Thyroid gland (tissue), 4 donors: ENCODE measurements at regions not wholly inside any gene's neighbourhood (a gene's known extent, or its start where the extent isn't known, plus 50 kb on each side); places are given as distances from the start of the nearest gene placed in this dataset.

Experiments
- DNase-seq, 2 donors: peaks; one replicate each; pipeline ENCODE4 v3.0.0-alpha.2; 2019
- H3K27ac ChIP-seq, 3 donors: fragments of 200-600 bp; sonication (generic); 1 replicate in 2 of 3; 2 replicates in 1 of 3; pipeline ENCODE4 v1.5.1; 2016 to 2019; ENCODE audit warnings: mild to moderate bottlenecking in 1 of 3, moderate library complexity in 1 of 3
- H3K27me3 ChIP-seq: fragments of 200-600 bp; sonication (generic); one replicate; pipeline ENCODE4 v1.5.1; 2019
- H3K36me3 ChIP-seq, 2 donors: fragments of 200-600 bp; sonication (generic); one replicate each; pipeline ENCODE4 v1.5.1; 2016 to 2019
- H3K4me1 ChIP-seq, 2 donors: fragments of 200-600 bp; sonication (generic); one replicate each; pipeline ENCODE4 v1.5.1; 2017 to 2019
- H3K4me3 ChIP-seq, 3 donors: fragments of 200-600 bp; sonication (generic); replicated peaks in 1 of 3; 1 replicate in 2 of 3; 2 replicates in 1 of 3; pipeline ENCODE4 v1.5.1; 2016; ENCODE audit warnings: mild to moderate bottlenecking in 1 of 3
- H3K9me3 ChIP-seq: fragments of 200-600 bp; sonication (generic); one replicate; pipeline ENCODE4 v1.5.1; 2017
- POLR2A ChIP-seq, 2 donors: fragments of 450-650 bp; IDR thresholded peaks; one replicate each; pipeline ENCODE4 v1.6.1; 2017; ENCODE audit warnings: antibody characterized with exemption in 2 of 2, mild to moderate bottlenecking in 2 of 2, moderate library complexity in 1 of 2
- WGBS, 2 donors: methylation state at CpG; one replicate each; pipeline ENCODE4 v1.1.5; 2017; 5-methylcytosine and 5-hydroxymethylcytosine counted together
- intact Hi-C: fragments of 100-400 bp; cut with DNase I; formaldehyde crosslinking; loops from one replicate; pipeline ENCODE4 v1.15.1; 2023
- TF ChIP-seq, protein P1 (sequence below), 6 experiments: fragments of 200-600 bp in 3 of 6; fragments of 450-650 bp in 3 of 6; sonication (generic) in 3 of 6; IDR thresholded peaks; one replicate each; pipeline ENCODE4 v1.5.1; 2016 to 2019; ENCODE audit warnings: antibody characterized with exemption in 6 of 6, mild to moderate bottlenecking in 2 of 6, inconsistent platforms in 1 of 6, moderate library complexity in 1 of 6

DNA sequence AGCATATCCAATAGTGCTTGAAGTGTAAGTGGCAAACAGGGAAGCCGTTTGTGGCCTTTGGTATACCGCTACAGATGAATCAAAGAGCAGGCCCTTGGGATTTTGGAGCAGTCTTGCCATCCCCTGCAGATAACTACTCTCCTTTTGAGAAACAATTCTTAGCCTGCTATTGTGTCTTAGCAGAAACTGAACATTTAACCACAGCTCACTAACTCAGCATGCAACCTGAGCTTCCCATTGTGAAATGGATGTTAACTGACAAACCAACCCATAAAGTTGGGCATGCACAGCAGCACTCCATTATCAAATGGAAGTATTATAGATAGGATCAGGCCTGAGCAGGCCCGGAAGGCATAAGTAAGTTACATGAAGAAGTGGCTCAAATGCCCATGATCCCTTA is 315.3 kb upstream of the PTGER4 start:
- Histone ChIP-seq H3K36me3 (no peaks in the 10 kb centered on the region), H3K27me3 (no peaks in the 10 kb centered on the region), H3K9me3 (no peaks in the 10 kb centered on the region), H3K4me1 (no peaks in the 10 kb centered on the region), H3K4me3 (no peak overlapping the region), H3K27ac (no peak overlapping the region)
- TF ChIP-seq POLR2A (IDR thresholded peaks at IDR 0.05): no peak
- TF ChIP-seq, protein P1, sequence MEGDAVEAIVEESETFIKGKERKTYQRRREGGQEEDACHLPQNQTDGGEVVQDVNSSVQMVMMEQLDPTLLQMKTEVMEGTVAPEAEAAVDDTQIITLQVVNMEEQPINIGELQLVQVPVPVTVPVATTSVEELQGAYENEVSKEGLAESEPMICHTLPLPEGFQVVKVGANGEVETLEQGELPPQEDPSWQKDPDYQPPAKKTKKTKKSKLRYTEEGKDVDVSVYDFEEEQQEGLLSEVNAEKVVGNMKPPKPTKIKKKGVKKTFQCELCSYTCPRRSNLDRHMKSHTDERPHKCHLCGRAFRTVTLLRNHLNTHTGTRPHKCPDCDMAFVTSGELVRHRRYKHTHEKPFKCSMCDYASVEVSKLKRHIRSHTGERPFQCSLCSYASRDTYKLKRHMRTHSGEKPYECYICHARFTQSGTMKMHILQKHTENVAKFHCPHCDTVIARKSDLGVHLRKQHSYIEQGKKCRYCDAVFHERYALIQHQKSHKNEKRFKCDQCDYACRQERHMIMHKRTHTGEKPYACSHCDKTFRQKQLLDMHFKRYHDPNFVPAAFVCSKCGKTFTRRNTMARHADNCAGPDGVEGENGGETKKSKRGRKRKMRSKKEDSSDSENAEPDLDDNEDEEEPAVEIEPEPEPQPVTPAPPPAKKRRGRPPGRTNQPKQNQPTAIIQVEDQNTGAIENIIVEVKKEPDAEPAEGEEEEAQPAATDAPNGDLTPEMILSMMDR (IDR thresholded peaks at IDR 0.05): no peak
- 89 to 91% methylated on average over 3 of the region's 3 CpGs for WGBS, 2 donors
- intact Hi-C loops: no loop called here
- DNase-seq: no peak

DNA sequence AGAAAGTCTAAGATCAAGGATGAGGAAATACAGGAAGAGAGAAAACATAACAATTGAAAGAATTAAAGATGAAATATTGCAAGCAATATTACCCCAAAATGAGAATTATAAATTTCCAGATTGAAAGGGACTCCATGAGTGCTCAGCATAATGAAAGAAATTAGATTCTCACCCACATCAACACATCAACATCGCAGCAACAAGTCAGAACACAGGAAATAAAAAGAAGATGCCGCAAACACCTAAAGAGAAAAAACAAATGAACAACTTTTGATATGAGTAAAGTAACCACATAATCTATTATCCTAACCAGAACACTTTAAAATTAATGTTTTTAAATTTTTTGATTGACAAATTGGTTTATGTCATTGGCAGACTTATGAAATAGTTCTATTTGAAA is 318.3 kb upstream of the PTGER4 start:
- no peak for DNase-seq
- intact Hi-C loops: no loop called here
- 87 to 96% methylated on average over 2 of the region's 2 CpGs for WGBS, 2 donors
- TF ChIP-seq POLR2A (IDR thresholded peaks at IDR 0.05): no peak
- TF ChIP-seq, protein P1 (IDR thresholded peaks at IDR 0.05): no peak
- no peak overlapping the region for H3K27ac ChIP-seq
- no peaks in the 10 kb centered on the region for H3K9me3 ChIP-seq
- H3K27me3 ChIP-seq: no peaks in the 10 kb centered on the region
- H3K4me1 ChIP-seq: no peaks in the 10 kb centered on the region
- no peak overlapping the region for H3K4me3 ChIP-seq
- no peaks in the 10 kb centered on the region for H3K36me3 ChIP-seq

DNA sequence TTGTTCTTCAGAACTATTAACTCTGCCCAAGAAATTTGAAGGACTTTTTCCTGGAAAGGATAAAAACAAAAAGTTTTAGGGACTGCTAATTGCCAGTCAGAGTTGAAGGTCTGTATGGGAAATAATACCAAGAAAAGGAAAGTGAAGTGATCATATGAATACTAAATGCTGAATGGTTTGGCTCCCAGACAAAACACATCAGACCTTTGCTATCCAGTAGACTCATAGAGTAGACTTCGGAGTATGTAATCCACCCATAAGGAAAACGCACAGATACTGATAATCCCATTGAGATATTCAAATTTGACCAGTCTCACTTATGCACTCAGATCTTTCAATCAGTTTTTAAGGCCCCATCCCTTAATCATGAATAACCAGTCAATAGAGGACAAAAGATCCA is 319.0 kb upstream of the PTGER4 start:
- Histone ChIP-seq H3K4me3 (no peak overlapping the region), H3K27ac (no peak overlapping the region), H3K27me3 (no peaks in the 10 kb centered on the region), H3K4me1 (no peaks in the 10 kb centered on the region), H3K9me3 (no peaks in the 10 kb centered on the region), H3K36me3 (no peaks in the 10 kb centered on the region)
- intact Hi-C loops: no loop called here
- WGBS, 2 donors: 68 to 91% methylated on average over 2 of the region's 2 CpGs
- DNase-seq: no peak
- TF ChIP-seq, protein P1 (IDR thresholded peaks at IDR 0.05): no peak
- no peak for TF ChIP-seq POLR2A (IDR thresholded peaks at IDR 0.05)

DNA sequence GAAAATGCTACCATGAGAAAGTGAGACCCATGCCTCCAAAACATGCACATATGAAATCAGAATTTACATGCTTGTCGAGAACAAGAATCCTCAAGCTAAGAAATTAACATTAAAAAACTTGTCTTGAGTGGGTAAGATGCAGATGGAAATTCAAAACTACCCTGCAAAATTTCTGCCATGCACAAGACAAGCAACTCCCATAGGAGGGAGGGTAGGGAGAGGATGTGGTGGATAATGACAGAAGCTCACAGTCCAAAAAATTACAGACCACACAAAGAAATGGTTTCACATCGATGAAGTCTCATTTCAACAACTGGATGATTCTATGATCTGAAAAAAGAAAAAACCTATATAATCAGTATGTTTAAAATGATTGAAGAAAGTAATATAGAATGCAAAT is 319.9 kb upstream of the PTGER4 start:
- Histone ChIP-seq H3K27me3 (no peaks in the 10 kb centered on the region), H3K27ac (no peak overlapping the region), H3K9me3 (no peaks in the 10 kb centered on the region), H3K4me3 (no peak overlapping the region), H3K4me1 (no peaks in the 10 kb centered on the region), H3K36me3 (no peaks in the 10 kb centered on the region)
- intact Hi-C loops: no loop called here
- WGBS, 2 donors: 90 to 92% methylated on average over 2 of the region's 2 CpGs
- no peak for DNase-seq
- TF ChIP-seq, protein P1 (IDR thresholded peaks at IDR 0.05): no peak
- no peak for TF ChIP-seq POLR2A (IDR thresholded peaks at IDR 0.05)

DNA sequence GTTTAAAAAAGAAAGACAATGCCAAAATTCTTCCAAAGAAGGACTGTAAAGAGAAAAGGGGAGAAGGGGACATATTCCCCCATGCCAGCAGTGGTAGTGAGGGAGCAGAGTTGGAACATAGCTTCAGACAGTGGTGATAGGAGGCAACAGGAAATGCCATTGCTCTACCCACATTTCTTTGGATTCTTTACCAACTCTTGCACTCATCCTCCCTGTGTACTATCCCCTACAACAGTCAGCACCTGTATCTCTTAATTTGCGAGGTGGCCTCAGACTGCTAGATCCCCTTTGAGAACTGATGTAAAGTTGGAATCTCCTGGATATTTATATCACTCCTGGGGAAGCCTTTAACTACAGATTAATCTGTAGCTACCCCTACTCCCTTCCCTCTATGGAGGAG is 320.6 kb upstream of the PTGER4 start:
- Histone ChIP-seq H3K4me1 (no peaks in the 10 kb centered on the region), H3K36me3 (no peaks in the 10 kb centered on the region), H3K27me3 (no peaks in the 10 kb centered on the region), H3K4me3 (no peak overlapping the region), H3K9me3 (no peaks in the 10 kb centered on the region), H3K27ac (no peak overlapping the region)
- DNase-seq: no peak
- intact Hi-C loops: no loop called here
- TF ChIP-seq, protein P1 (IDR thresholded peaks at IDR 0.05): no peak
- no peak for TF ChIP-seq POLR2A (IDR thresholded peaks at IDR 0.05)
- WGBS, 2 donors: 94 to 96% methylated on average over 1 of the region's 1 CpG
